GM12878 (cell line): ENCODE measurements at regions not wholly inside any gene's neighbourhood (a gene's known extent, or its start where the extent isn't known, plus 50 kb on each side); places are given as distances from the start of the nearest gene placed in this dataset.
"Not testable (repeated sequence)": the region's sequence is repeated elsewhere in the genome, so short reads cannot be mapped to it uniquely, and the experiment has no call there.

ENCODE experiments used
- CHD1 ChIP-seq: IDR thresholded peaks from 2 replicates; pipeline ENCODE4 v1.6.1; 2012; ENCODE audit warnings: low read depth, low read length, improper control_type of control experiment
- IKZF1 ChIP-seq: fragments of 450-650 bp; conservative IDR thresholded peaks from 2 replicates; pipeline ENCODE4 v1.6.1; 2017; ENCODE audit warnings: antibody characterized with exemption, mild to moderate bottlenecking
- KDM1A ChIP-seq: fragments of 200-600 bp; sonication (generic); IDR thresholded peaks from 2 replicates; pipeline ENCODE4 v1.6.1; 2016; ENCODE audit warnings: borderline replicate concordance
- POLR2AphosphoS5 ChIP-seq: IDR thresholded peaks from 2 replicates; pipeline ENCODE4 v1.6.1; 2011; ENCODE audit warnings: mild to moderate bottlenecking, low read length, inconsistent platforms
- SREBF2 ChIP-seq: IDR thresholded peaks from 2 replicates; pipeline ENCODE4 v1.6.1; 2012; ENCODE audit warnings: mild to moderate bottlenecking, low read length
- ZBTB11 ChIP-seq: fragments of 450-650 bp; formaldehyde crosslinking; IDR thresholded peaks from 2 replicates; pipeline ENCODE4 v1.5.0; 2022; ENCODE audit warnings: mild to moderate bottlenecking, missing genetic modification characterization
- ZBTB33 ChIP-seq: fragments of 450-650 bp; IDR thresholded peaks from 2 replicates; pipeline ENCODE4 v1.6.1; 2017; ENCODE audit warnings: mild to moderate bottlenecking
- TF ChIP-seq, protein P1 (sequence below), 3 experiments: IDR thresholded peaks in 2 of 3; conservative IDR thresholded peaks in 1 of 3; 2 replicates each; pipeline ENCODE4 v1.5.1; 2011; ENCODE audit warnings: low read depth in 3 of 3, low read length in 3 of 3, mild to moderate bottlenecking in 3 of 3, control low read depth in 2 of 3, moderate library complexity in 2 of 3, inconsistent platforms in 1 of 3, mixed read lengths in 1 of 3; ENCODE audit not compliant: control insufficient read depth in 2 of 3, insufficient read depth in 1 of 3; ENCODE audit errors: extremely low read depth in 1 of 3

- not testable (repeated sequence) for TF ChIP-seq SREBF2; IKZF1; ZBTB11 (CRISPR knock-in tag); CHD1; KDM1A; POLR2AphosphoS5; ZBTB33
- TF ChIP-seq, protein P1, sequence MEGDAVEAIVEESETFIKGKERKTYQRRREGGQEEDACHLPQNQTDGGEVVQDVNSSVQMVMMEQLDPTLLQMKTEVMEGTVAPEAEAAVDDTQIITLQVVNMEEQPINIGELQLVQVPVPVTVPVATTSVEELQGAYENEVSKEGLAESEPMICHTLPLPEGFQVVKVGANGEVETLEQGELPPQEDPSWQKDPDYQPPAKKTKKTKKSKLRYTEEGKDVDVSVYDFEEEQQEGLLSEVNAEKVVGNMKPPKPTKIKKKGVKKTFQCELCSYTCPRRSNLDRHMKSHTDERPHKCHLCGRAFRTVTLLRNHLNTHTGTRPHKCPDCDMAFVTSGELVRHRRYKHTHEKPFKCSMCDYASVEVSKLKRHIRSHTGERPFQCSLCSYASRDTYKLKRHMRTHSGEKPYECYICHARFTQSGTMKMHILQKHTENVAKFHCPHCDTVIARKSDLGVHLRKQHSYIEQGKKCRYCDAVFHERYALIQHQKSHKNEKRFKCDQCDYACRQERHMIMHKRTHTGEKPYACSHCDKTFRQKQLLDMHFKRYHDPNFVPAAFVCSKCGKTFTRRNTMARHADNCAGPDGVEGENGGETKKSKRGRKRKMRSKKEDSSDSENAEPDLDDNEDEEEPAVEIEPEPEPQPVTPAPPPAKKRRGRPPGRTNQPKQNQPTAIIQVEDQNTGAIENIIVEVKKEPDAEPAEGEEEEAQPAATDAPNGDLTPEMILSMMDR (IDR thresholded peaks at IDR 0.05 in 2 of 3, conservative IDR thresholded peaks at IDR 0.05 in 1 of 3; ENCODE audit: control insufficient read depth in 2 of 3, extremely low read depth in 1 of 3, insufficient read depth in 1 of 3, low read depth in 3 of 3, low read length in 3 of 3): not testable (repeated sequence)
These were observed 61.4 kb upstream of the PTPN1 start for GRCh38 chr20:50448625-50449403.
